Adrenal gland (tissue), 5 donors: ENCODE measurements at regions not wholly inside any gene's neighbourhood (a gene's known extent, or its start where the extent isn't known, plus 50 kb on each side); places are given as distances from the start of the nearest gene placed in this dataset.

ENCODE experiments used
- POLR2A ChIP-seq, 2 donors: fragments of 450-650 bp; IDR thresholded peaks; one replicate each; pipeline ENCODE4 v1.6.1; 2017; ENCODE audit warnings: antibody characterized with exemption in 2 of 2, mild to moderate bottlenecking in 2 of 2, moderate library complexity in 1 of 2
- TF ChIP-seq, protein P1 (sequence below), 6 experiments: fragments of 450-650 bp in 4 of 6; fragments of 200-600 bp in 2 of 6; sonication (generic) in 1 of 6; IDR thresholded peaks; 1 replicate in 5 of 6; 2 replicates in 1 of 6; pipeline versions ENCODE4 v1.5.1 to v1.8.0; 2016 to 2021; ENCODE audit warnings: antibody characterized with exemption in 6 of 6, mild to moderate bottlenecking in 2 of 6, moderate library complexity in 1 of 6
- donor health status: DM: no; HTN: no; CAD: no.

DNA sequence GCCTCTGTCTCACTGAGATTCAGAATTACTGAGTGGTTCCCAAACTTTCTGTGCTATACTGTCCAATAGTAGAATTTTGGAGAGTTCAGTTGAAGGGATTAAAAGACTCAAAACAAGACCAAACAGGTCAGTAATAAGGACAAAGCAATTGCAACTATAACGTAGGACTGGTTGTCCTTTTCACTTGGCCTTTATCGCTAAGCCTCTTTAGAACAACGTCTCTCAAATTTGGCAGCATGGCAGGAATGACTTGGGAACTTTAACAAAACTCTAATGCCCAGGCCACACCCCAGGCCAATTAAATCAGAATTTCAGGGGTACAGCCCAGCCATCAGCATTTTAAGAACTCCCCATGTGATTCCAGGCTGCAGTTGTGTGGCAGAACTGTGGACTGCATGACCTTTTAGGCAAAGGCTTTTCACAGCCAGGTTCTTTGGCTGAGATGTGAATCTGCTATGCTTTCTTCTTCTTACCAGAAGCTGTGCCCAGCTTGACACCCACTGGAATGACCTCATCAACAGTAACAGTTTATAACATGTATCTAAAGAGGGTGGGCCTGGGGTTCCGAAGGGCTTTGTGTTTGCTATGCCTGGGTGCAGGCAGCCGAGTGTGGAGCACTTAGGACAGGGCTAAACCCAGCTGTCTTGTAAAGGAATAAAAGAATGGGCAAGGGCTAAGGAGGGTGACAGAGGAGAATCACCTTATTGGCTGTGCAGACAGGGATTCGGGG is 226.2 kb upstream of the PRICKLE2 start:
- TF ChIP-seq, protein P1, sequence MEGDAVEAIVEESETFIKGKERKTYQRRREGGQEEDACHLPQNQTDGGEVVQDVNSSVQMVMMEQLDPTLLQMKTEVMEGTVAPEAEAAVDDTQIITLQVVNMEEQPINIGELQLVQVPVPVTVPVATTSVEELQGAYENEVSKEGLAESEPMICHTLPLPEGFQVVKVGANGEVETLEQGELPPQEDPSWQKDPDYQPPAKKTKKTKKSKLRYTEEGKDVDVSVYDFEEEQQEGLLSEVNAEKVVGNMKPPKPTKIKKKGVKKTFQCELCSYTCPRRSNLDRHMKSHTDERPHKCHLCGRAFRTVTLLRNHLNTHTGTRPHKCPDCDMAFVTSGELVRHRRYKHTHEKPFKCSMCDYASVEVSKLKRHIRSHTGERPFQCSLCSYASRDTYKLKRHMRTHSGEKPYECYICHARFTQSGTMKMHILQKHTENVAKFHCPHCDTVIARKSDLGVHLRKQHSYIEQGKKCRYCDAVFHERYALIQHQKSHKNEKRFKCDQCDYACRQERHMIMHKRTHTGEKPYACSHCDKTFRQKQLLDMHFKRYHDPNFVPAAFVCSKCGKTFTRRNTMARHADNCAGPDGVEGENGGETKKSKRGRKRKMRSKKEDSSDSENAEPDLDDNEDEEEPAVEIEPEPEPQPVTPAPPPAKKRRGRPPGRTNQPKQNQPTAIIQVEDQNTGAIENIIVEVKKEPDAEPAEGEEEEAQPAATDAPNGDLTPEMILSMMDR (IDR thresholded peaks at IDR 0.05), result no peak
- no peak for TF ChIP-seq POLR2A (IDR thresholded peaks at IDR 0.05)
